CD4-positive, alpha-beta T cell treated with Interleukin-17A for 4 hours (primary cell): ENCODE measurements at regions not wholly inside any gene's neighbourhood (a gene's known extent, or its start where the extent isn't known, plus 50 kb on each side); places are given as distances from the start of the nearest gene placed in this dataset.
A peak's percentile ranks its signal among the peaks of the same experiment; 100 is the strongest.
"Not testable (repeated sequence)": the region's sequence is repeated elsewhere in the genome, so short reads cannot be mapped to it uniquely, and the experiment has no call there.

Experiments used
- DNase-seq: peaks from one replicate; pipeline ENCODE4 v3.0.0-alpha.2; 2020; ENCODE audit warnings: mixed read lengths

DNA sequence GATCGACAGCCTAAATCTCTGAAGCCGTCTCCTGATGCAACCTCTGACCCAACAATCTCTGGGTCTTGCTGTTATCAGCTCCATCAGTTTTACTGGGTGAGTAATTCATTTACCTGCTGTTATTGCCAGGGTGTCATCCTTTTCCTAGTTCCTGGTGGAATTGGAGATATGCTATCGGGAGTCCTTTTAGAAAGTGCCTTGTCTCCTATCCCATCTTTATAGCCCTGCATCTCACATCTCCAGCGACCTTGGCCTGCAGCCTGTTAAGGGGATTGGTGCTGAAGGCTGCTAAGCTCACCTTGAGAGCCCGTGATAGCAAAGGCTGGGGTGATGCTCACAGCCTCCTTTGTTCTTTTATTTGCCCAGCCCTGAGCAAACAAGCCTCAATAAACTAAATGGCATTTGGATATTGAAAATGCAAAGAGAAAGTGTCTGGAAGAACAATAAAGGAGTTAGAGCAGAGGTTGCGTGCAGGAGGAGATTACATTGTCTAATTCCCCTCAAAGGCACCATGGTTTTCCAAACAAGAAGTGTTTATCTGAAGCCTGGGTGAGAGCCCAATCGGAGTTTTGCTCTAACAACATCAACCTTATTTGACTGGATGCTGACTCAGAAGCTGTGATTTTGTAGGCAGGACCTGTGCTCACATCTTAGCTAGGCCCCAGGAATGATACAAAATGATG lies 101.8 kb downstream of the RPLP1 start:
- DNase-seq, result no peak

DNA sequence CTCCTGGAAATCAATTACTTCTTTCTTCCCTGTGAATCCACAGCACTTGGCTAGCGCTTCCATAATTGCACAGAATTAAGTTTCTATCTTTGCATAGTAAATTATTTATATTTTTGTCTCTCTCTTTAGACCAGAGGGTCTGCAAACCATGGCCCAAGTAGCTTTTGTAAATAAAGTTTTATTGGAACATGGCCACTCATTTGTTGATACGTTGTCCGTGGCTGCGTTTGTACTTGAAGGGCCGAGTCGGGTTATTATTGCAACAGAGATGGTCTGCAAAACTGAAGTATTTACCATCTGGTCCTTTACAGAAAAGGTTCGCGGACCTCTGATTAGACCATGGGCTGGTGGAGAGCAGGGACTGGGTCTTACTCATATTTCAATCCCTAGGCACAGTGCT lies 102.5 kb downstream of the RPLP1 start:
- DNase-seq, result no peak

DNA sequence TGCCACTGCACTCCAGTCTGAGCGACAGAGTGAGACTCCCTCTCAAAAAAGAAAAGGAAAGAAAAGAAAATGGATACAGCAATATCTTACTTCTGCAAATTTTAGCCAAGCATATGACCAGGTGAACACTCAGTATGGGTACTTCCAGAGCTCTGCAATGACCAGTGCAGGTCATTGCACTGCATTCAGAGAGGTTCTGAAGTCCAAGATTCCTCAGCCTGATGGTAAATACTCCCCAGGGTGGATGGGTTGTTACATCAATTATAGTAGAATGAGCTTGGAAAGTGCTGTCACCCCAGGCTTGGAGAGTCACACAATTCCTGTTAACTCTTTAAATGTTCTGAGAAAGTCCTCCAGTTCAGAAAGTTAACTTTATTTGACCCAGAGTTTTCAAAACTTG lies 103.7 kb downstream of the RPLP1 start:
- no peak for DNase-seq

DNA sequence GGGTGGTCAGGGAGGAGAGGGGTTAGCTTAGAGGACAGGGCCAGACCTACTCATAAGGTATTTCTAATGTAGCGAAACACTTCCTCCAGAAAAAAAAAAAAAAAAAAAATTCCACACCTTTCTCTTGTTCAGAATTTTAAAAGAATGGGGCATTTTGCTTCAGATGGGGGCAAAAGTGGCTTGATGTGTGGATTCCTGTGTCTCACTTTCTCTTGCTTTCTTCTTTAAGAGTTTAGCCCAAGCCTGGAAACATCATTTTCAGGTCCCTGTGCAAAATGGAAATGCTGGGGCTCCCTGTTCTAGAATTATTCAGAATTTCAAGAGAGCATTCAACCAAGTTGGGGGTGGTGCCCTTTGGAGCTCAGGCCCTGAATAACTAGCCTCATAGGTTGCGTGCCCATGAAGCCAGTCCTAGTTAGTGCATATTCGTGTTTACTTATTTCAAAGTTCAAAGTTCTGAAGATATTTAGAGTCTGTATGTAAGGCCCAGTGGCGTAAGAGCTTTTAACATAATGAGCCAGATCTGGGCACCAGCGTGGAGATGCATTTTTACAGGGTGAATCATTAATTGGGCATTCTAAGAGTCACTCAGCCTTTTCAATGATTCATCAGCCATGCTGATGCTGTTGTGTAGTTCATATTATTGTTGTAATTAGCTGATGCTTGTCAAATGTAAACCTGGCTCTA lies 104.5 kb downstream of the RPLP1 start:
- DNase-seq, result no peak

DNA sequence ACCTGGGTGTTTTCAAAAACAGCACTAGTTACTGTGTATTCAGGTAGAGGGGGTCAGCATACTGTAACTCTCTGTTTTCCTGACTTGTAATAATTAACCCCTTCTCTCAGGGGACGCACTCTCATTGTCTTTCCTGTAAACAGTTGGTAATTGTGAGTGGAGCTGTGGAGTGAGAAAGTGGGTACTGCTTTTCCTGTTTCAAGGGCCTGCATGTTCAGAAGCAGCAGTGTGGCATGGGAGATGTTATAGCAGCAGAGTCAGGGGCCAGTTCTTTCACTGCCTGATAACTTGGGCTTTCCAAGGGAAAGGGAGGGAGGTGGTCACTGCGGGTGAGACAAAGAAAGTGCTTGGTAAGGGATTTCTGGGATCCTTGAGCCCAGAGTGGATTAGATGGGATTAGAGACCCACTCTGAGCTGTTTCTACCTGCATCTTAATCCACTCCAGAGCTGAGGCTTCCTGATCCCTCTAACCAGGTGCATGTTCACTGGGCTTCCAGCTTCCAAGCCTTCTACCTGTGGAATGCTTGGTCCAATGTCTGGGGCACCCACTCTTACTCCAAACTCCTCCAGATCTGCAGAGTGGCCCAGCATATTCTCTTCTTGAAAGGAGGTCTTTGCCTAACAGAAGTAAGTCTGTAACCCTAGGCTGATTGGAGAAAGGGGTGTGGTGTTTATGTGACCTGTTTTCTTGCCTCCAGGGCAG lies 105.2 kb downstream of the RPLP1 start:
- no peak for DNase-seq

DNA sequence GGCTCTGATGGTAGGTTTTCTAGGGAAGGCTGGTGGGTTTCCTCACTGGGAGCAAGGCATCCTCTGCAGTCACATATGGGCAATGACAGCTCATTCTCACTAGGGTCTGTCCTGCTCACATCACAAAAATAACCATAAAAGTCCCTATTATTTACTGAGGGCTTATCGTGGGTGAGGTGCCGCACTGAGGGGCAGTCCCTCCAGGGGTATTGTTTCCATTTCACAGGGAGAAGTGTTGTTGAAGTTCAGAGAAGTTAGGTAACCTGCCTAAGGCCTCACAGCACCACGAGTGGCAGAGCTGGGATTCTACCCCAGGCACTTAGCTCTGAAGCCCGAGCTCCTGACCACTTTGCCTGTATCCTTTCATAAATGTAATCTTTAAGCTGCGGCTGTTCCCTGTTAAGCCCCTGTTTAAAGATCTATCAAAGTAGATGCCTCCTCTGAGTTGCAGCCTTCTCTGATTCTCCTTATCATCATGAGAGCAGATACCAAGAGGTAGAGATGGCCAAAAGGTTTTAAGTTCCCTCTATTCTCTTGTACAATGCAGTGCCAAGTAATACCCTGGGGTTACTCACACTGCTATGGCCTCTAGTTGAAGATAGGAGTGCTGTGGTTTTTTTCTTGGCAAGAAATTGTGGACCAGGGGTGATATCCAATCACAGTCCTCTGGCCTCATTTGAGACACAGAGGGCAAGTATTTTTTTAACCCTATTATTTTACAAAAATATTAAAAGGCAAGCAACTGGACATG lies 107.0 kb downstream of the RPLP1 start:
- no peak for DNase-seq

DNA sequence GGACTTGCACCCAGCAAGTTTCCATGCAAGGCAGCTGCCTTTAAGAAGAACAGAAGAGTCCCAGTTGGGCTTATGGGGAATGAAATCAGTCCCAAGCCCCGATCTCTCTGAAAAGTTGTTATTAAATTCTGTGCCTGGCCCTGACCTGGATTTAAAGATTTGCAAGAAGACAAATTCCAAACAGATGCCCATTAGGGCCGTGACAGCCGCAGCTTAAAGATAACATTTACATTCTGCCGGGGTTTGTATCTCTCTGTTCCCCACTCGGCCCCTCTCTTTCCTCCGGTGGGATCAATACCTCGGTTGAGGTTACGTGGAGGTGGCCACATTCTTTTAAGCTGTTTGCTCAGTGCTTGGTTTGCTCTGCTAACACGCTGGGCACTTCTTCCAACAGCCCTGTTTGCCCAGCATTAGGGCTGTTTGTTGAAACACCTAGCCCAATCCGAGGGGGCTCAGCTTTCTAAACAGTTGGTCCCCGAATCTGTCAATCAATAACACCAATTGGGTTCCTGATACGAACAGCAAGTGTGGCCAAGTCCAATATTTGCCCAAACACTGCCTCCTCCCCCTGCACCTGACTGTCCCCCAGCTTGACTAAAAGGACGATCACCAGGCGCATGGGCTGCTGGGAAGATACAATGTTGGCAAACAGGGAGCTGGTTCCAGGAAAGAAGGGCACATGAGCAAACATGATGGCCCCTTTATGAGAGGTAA lies 108.6 kb downstream of the RPLP1 start:
- no peak for DNase-seq

DNA sequence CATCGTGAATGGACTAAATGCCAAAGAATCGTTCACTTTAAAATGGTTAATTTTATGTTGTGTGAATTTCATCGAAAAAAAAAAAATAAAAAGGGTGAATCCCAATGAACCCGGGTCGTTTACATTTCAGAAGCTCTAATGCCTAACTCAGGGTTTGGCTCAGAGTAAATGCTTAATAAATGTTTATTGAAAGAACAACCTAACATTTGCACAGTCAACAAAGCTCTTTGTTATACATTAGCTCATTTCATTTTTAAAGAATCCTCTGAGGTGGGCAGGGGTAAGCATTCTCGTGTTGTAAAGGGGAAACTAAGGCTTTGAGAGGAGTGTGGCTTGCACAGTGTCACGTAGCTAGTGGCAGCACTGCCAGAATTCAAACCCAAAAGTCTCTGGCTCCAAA lies 109.5 kb downstream of the RPLP1 start:
- DNase-seq, result no peak

DNA sequence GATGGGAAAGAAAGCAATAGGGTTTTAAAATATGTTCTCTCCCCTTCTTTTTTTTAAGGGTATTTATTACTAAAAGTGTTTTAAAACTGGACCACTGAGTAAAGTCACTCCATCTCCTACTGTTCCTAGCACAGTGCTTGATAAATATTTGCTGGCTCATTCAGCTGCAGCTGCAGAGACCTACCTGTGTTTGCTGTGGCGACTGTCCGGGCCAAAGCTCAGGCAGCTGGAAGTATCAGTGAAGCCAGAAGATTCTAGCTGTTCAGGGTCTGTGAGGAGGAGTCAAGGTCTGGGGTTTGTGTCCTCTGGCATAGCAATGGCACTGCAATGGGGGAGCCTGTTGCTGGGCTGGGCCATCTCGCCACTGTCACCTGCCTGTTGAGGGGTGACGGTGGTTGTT lies 109.9 kb downstream of the RPLP1 start:
- no peak for DNase-seq

DNA sequence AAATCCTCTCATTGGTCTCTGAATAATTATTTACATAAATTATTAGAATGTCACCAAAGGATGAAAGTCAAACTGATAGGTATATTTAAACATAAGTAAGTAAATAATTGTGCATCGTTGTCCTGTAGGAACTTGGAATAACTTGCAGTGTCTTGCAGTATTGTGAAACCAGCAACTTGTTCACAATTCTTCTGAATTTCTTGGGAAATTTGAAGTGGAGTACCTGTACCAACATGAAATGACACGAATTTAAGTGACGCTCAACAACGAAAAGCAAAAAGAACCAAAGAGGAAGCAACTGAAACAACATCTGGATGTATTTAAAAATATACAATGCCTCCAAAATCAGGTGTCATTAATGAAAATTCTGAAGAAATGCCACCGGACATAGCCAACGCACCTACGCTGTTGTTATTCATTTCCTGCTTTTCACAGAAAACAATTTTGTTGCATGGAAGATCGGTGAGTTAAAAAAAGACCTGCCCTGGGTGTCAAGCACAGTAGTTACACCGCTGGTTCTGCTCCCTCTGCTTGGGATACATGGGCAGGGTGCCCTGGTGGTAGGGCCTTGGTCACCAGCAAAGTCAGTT lies 112.5 kb downstream of the RPLP1 start:
- no peak for DNase-seq

DNA sequence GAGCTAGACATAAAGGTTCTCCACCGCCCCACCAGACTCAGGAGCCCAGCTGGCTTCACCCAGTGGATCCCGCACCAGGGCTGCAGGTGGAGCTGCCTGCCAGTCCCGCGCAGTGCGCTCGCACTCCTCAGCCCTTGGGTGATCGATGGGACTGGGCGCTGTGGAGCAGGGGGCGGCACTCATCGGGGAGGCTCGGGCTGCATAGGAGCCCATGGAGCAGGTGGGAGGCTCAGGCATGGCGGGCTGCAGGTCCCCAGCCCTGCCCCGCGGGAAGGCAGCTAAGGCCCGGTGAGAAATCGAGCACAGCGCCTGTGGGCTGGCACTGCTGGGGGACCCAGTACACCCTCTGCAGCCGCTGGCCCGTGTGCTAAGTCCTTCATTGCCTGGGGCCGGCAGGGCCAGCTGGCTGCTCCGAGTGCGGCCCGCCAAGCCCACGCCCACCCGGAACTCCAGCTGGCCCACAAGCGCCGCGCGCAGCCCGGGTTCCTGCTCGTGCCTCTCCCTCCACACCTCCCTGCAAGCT lies 114.7 kb downstream of the RPLP1 start:
- DNase-seq, result not testable (repeated sequence)

DNA sequence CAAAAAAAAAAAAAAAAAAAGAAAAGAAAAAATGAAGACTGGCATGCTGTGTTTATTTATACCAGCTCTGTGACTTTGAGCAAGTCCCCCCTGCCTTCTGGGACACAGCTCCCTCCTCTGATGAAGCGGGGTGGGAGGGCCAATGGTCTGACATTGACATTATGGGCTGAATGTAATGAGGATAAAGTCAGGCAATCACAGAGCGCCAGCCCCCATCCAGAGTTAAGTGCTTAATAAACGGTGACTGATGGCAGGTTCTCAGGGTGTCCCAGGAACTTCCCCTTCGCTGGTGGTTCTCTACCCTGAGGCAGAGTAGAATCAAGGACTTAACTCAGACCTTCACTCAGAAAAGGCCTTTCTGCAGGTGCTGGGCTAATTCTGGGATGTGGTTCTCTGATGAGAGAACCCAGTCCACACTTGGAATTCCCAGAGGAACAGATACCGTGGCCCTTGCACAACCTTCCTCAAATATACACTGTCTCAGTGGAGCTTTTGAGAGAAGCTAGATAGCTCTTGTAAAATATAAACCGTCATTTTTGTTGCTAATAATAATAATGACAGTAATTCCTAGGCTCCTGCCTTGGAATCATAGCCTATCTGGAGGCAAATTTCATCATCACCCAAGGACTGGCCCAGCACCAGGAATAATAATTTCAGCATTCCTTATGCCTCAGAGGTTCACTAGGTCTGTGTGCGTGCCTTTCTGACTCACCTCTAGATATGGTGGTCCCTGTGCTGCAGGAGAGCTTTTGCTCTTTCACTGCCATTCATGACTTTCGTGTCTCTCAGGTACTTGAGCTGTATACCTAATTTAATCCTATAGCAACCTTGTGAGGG lies 115.8 kb downstream of the RPLP1 start:
- DNase-seq, result no peak

DNA sequence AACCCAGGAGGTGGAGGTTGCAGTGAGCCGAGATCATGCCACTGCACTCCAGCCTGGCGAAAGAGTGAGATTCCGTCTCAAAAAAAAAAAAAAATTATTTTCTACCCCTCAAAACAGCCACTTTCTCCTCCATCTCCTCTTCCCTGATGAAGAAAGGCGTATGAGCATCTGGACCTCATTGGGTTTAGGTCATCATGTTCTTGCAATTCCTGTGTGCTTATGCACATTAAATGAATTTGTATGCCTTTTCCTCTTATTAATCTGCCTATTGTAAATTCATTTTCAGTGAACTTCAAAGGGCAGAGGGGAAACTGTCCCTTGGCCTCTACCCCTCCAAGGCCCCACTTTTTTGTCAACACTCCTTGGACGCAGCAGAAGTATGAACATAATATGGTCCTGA lies 117.8 kb downstream of the RPLP1 start:
- no peak for DNase-seq

DNA sequence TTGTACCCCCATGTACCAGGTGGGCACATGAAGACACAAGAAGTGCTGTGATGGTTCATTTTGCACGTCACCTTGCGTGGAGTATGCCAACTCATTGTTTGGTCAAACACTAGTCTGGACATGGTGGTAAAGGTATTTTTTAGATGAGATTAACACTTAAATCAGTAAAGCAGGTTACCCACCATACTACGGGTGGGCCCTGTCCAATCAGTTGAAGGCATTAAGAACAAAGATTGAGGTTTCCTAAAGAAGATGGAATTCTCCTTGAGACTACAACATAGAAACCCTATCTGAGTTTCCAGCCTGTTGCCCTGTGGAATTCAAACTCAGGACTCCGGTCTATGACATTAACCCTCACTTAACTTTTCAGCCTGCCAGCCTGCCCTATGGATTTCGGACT lies 118.4 kb downstream of the RPLP1 start:
- no peak for DNase-seq

DNA sequence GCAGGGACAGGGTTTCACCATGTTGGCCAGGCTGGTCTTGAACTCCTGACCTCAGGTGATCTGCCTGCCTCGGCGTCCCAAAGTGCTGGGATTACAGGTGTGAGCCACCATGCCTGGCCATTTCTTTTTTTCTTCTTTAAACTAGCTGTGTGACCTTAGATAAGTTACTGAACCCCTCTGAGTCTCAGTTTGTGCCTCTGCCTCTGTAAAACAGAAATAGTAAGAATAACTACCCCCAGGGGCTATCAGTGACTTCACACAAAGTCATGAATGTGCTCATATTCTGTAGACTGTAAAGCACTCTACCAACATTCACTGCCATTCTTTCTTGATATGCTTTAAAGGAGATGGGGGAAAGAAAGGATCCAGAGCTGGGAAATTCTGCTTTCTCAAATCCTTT lies 120.7 kb downstream of the RPLP1 start:
- not testable (repeated sequence) for DNase-seq

DNA sequence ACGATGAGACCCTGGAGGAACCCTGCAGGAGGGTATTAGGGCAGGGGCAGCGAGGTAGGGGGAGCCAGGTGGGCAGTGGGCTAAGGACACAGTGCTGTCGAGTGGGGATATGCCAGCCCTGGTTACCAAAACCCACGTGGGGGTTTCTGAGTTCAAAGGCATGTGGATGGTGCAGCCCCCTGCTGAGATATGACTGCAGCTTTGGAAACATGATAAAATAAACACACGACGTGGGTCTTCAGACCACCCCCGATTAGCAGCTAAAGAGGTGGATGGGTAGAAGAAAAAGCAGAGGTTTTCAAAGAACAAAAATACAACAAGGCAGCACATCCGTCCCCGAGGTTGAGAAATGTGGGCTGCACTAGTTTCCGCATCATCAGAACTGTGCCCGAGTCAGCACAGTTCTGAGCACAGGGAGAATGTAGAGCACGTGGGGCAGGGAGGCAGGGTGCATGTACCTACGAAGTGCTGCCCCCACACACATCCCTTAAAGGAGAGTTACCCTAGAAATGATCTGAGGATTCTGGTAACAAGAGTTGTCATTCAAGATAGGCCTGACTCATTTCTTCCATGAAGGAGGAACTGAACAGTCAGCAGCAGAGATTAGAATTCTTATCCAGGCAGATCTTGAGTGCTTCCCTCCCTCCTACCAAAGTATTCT lies 121.3 kb downstream of the RPLP1 start:
- DNase-seq, result peak; percentile 43

DNA sequence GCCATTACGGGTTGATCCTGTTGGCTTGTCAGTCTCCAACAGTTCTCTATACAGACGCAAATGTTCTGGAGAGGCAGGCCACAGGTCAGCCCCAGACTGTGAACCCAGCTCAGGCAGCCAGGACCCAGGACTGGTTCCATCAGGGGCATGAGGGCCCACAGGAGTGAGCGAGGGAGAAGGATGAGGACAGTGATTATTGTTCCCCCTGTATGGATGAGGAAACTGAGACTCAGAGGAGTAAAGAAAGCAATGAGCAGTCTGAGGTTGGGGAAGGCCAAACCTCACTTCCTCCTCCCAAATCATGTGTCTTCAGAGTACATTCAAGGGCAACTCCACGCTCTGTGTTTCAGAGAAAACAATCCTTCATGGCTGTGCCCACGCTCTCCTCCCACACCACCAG lies 121.9 kb downstream of the RPLP1 start:
- no peak for DNase-seq

DNA sequence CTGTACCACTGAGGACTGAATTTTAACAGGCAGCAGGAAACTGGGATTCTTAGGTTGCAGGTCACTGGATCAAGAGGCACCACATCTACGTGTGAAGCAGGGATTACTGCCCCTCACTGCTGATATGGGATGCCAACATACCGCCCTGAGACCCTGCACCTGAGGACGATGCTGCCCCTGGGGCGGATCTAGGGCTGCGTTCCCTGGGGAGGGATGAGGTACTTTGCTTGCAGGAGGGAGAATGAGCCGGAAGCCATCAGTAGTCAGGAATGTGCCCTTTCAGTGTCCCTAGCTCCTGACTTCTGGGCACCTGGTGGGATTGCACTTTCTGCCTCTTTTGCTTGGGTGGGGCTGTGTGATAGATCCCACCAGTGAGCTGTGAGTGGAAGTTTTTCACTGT lies 122.8 kb downstream of the RPLP1 start:
- DNase-seq, result no peak

DNA sequence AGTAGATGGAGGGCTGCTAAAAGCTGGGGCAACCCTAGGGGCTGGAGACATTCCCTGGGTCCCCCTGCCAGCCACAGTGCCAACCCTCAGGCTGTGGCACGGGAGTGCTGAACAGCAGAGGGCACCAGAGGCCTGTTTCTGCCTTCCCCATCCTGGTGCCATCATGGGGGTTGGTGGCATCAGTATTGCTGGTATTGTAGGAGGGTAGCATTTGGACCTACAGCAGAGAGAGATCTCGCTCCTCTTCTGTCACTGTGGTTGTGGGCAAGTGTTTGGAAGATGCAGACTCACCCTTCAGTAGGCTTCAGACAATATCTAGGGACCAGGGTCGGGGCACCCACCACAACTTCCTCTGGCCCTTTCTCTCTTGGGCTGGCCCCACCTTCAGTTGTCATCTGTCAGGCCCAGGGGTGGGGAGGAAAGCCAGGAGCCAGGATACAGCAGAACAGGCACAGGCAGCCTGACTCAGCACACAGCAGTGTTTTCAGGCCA lies 123.5 kb downstream of the RPLP1 start:
- peak; percentile 81 for DNase-seq

DNA sequence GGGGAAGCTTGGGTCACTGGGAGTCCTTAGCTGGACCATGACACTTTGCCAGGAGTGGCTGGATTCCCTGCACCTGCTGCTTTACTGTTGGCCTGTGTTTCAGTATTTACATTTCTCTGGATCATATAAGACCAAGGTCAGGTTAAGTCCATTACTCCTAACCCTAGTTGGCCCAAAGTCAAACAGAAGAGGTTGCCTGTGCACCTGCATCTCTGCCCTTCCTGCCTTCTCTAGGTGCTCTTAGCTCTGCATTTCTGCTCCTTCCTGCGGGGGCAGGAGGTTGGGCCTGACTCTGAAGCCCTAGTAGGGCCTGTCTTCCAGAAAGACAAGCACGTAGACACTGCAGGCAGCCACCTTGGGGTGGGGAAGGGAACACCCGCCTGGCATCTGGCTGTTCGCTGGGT lies 124.3 kb downstream of the RPLP1 start:
- peak; percentile 27 for DNase-seq
